VCaP (cell line): ENCODE measurements at regions not wholly inside any gene's neighbourhood (a gene's known extent, or its start where the extent isn't known, plus 50 kb on each side); places are given as distances from the start of the nearest gene placed in this dataset.

Source experiments
- H3K27ac ChIP-seq: fragments of 450-650 bp; 2 replicates; pipeline ENCODE4 v1.5.1; 2017
- CTCF ChIP-seq: fragments of 450-650 bp; conservative IDR thresholded peaks from 2 replicates; pipeline ENCODE4 v1.5.1; 2017; ENCODE audit warnings: mild to moderate bottlenecking, moderate library complexity

GRCh38 chr3:147538034-147538433 is 128.9 kb downstream of the ZIC1 start:
- no peak overlapping the region for H3K27ac ChIP-seq

DNA sequence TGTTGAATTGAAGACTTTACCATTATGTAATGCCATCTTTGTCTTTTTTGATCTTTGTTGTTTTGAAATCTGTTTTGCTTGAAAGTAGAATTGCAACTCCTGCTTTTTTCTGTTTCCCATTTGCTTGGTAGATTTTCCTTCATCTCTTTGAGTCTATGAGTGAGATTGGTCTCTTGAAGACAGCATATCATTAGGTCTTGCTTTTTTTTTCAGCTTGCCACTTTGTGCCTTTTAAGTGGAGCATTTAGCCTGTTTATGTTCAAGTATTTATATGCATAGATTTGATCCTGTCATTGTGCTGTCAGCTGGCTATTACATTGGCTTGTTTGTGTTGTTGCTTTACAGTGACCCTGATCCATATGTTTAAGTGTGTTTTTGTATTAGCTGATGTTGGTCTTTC is 131.8 kb downstream of the ZIC1 start:
- no peak overlapping the region for H3K27ac ChIP-seq
- no peak for TF ChIP-seq CTCF

More at GRCh38 chr3:147538034-147538433, 128.9 kb downstream of the ZIC1 start:
- TF ChIP-seq CTCF: no peak

DNA sequence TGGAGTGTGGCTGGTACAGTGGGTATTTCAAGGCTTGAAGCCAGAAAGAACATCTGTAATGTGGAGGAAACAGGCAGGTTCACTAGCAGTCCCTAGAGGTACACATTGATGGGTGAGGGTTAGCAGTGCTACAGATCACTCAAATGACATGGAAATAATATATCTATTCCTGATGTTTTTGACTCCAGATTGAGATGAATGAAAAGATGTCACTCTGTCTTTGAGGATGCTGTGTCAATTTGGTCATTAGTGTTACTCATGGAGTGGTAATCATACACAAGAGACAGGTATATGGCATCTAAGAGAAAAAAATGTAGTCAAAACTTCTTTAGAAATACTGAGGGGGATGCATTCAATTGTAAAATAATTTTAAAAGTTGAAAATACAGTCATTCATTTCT is 135.1 kb downstream of the ZIC1 start:
- H3K27ac ChIP-seq: no peak overlapping the region
- TF ChIP-seq CTCF: no peak

DNA sequence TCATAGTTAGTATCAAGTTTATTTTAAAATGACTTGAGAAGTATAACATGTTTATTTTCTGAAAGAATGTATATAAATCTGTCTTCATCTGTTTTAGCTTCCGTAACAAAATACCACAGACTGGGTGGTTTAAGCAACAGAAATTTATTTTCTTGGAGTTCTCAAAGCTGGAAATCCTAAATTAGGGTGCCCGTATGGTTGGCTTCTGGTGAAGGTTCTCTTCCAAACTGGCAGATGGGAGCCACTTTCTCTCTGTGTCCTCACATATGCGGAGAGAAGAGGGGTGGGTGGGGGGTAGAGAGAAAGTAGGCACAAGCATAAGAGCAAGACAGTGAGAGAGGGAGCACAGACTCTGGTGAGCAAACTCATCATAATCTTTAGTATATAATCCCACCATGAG is 142.3 kb downstream of the ZIC1 start:
- TF ChIP-seq CTCF: no peak

DNA sequence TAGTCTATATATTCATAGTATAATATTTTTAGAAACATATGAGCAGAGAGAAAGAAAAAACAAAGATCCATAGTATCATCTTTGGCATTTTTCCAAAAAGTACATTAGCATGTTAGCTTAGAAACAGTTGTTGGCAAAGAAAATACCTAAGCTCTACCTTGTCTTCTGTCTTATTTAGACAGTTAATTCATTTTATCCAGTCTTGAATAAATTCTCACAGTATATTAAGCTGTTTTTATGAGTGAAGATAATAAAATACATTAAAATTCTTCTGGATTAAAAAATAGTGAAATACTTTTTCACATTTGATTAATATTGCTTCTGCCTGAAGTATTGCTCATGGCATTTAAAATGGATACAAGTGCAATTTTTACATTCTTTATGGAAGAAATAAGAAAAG is 145.2 kb downstream of the ZIC1 start:
- H3K27ac ChIP-seq: no peak overlapping the region
- TF ChIP-seq CTCF: no peak

More for the DNA sequence above, 142.3 kb downstream of the ZIC1 start:
- H3K27ac ChIP-seq: no peak overlapping the region

- TF ChIP-seq CTCF: no peak
- no peak overlapping the region for H3K27ac ChIP-seq
Measured at GRCh38 chr3:147572970-147573340, 163.8 kb downstream of the ZIC1 start.

- H3K27ac ChIP-seq: no peak overlapping the region
- no peak for TF ChIP-seq CTCF
Measured at GRCh38 chr3:147574621-147575020, 165.5 kb downstream of the ZIC1 start.

DNA sequence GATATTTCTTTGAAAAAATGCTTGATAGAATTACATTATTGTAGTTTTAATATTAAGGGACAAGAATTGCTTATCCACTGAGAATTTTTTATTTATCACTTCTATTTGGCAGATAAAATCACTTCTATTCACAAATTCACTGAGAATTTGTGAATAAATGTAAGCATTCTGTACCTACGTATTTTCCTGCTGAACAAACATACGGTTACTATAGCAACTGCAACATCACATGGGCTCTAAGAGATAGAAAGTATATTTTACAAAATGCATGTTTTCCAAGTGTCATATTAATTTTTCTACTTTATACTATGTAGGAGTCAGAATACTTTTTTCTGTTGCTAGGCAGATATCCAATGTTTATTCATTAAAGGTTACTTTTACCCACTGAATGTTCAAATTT is 166.2 kb downstream of the ZIC1 start:
- no peak for TF ChIP-seq CTCF
- H3K27ac ChIP-seq: no peak overlapping the region
